Tibial nerve (tissue), 4 donors: ENCODE measurements at regions not wholly inside any gene's neighbourhood (a gene's known extent, or its start where the extent isn't known, plus 50 kb on each side); places are given as distances from the start of the nearest gene placed in this dataset.

Source experiments
- CTCF ChIP-seq, 5 experiments: fragments of 200-600 bp in 3 of 5; fragments of 450-650 bp in 2 of 5; sonication (generic) in 3 of 5; IDR thresholded peaks; one replicate each; pipeline ENCODE4 v1.5.1; 2016 to 2019; ENCODE audit warnings: antibody characterized with exemption in 5 of 5, mild to moderate bottlenecking in 3 of 5, moderate library complexity in 2 of 5
- EP300 ChIP-seq, 2 donors: sonication (generic); formaldehyde crosslinking; IDR thresholded peaks; one replicate each; pipeline ENCODE4 v1.6.1; 2017; ENCODE audit warnings: antibody characterized with exemption in 2 of 2, mild to moderate bottlenecking in 1 of 2
- POLR2A ChIP-seq, 2 donors: fragments of 450-650 bp; IDR thresholded peaks; one replicate each; pipeline ENCODE4 v1.6.1; 2017; ENCODE audit warnings: antibody characterized with exemption in 2 of 2, mild to moderate bottlenecking in 2 of 2, moderate library complexity in 2 of 2

GRCh38 chr16:26344240-26344776, 652.5 kb downstream of the HS3ST4 start:
- TF ChIP-seq EP300 (IDR thresholded peaks at IDR 0.05) (no peak), CTCF (IDR thresholded peaks at IDR 0.05) (no peak), POLR2A (IDR thresholded peaks at IDR 0.05) (no peak)
